Glomerular endothelial cell (primary cell): ENCODE measurements at regions not wholly inside any gene's neighbourhood (a gene's known extent, or its start where the extent isn't known, plus 50 kb on each side); places are given as distances from the start of the nearest gene placed in this dataset.

Experiments used
- DNase-seq: peaks from one replicate; pipeline ENCODE4 v3.0.0-alpha.2; 2011; ENCODE audit warnings: low read depth, low spot score; ENCODE audit errors: extremely low read depth

DNA sequence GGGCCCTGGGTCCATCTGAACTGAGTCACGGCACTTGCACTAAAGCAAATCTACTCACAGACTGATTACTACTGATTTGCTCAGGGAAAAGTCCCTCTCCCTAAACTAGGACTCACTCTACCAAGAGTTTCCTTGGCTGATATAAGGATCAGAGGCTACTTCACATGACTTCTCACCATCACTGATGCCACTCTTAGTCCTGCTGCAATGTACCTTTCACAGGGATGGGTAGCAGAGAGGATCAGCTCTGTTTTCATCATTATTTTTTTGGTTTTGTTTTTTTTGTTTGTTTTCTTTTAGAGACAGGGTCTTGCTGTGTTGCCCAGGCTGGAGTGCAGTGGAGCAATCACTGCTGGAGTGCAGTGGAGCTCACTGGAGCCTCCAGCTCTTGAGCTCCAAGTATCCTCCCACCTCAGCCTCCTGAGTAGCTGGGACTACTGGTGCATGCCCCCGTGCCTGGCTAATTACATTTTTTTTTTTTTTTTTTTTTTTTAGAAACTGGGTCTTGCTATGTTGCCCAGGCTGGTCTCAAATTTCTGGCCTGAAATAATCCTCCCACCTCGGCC lies 200.6 kb downstream of the JCAD start:
- no peak for DNase-seq

DNA sequence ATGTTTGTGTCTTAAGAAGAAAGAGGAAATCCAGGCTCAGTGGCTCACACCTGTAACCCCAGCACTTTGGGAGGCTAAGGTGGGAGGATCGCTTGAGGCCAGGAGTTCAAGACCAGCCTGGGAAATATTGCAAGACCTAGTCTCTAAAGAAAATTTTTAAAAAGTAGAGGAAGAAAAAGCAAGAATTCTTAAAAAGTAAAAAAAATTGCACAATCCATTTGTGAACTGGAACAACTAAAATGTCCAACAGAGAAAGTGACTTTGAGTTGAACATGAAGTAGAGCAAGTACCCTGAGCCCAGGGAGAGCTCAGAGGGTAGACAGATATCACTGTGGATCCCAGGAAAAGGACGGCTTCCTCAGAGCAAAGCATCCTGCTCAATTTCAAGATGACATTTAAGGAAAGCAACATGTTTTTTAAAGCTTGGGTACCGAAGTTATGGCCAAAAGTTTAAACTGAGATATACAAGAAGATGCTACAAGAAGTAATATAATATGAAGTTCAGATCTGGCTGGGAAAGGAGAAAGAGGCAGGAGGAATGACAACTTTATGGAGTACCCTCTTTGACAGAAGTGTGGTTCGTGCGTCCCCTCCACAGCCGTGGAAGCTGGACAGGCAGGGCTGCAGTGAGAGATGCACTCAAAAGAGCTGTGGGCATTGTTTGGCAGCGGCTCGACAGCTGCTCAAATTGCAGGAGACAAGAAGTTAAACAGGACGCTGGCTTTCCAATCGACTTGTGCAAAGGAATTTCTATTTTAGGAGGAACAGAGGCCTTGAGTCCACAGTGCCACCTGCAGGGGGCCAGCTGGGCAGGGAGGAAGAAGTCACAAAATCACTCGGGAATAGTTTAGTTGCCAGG lies 201.3 kb downstream of the JCAD start:
- peak; percentile 58 for DNase-seq

- no peak for DNase-seq
These were observed 203.1 kb downstream of the JCAD start for GRCh38 chr10:29856295-29856694.

DNA sequence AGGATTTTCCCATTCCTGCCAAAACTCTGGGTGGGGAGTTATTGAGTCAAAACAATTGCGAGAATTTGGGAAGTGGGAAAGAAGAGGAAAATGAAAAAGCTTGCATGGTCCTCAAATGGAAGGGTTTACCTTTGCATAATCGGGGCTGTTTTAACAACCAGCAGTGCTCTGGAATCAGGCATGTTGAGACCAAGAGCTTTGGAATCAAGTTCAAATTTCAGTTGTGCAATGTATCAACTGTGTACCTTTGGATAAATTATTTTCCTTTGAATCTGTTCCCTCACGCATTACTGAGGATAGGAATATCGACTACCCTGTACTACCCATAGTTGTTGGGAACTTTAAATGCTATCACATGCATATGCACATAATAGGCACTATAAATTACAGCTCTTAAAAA lies 205.5 kb downstream of the JCAD start:
- no peak for DNase-seq

DNA sequence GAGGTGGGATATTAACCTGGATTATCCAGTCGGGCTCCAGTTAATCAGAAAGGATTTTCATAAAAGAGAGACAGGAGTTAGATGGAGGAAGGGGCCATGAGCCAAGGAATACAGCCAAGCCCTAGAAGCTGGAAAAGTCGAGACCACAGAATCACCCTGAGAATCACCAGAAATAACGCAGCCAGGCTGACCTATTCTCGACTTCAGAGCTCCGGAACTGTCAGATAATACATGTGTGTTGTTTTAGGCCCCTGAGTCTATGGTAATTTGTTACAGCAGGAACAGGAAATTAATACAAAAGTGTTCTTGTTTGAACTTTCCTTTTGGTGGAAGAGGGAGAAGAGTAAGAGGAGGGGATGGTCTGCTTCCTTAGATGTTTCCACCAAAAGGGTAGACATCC lies 208.1 kb downstream of the JCAD start:
- DNase-seq, result no peak

DNA sequence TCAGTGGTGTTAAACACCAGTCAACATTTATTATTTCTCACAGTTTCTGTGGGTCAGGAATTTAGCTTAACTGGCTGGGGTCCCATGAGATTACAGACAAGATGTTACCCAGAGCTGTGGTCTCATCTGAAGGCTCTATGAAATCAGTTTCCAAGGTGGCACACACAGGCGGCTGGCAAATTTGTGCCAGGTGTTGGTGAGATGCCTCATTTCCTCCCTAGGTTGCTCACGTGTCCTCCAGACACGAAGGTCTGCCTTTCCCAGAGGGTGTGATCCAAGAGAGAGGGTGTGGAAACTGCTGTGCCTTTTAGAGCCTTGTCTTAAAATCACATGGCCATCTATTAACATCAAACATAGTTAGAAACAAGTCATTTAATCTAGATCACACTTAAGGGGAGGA lies 209.0 kb downstream of the JCAD start:
- no peak for DNase-seq

GRCh38 chr10:29849886-29850285 lies 209.5 kb downstream of the JCAD start:
- no peak for DNase-seq

- DNase-seq, result no peak
These were observed 210.1 kb downstream of the JCAD start for GRCh38 chr10:29849126-29849833.

DNA sequence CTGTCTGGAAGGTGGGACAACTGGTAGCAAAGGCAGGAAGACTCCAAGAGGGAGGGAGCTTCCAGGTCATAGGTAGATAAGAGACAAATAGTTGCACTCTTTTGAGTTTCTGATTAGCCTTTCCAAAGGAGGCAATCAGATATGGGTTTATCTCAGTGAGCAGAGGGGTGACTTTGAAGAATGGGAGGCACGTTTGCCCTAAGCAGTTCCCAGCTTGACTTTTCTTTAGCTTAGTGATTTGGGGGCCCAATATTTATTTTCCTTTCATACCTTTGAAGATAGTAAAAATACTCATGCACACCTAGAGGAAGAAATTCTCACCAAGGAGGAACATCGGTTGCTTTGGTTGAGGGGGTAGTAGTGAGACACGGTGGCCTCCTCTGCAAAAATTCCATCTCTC lies 212.1 kb upstream of the SVIL start:
- DNase-seq, result no peak

DNA sequence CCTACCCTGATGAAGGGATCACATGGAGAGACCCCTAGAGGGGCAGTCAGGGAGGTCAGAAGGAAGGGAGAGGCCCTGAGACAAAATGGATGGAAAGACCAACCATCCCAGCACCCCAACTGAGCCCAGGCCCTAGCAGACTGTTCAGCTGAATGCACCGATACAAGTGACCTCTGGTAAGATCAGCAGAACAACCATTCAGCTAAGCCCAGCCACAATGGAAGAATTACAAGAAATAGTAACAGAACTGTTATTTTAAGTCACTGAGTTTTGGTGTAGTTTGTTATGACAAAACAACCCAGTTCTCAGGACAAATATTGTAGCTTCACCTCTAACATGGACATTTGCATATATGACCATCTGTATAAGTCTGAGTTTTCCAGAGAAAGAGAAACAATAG lies 210.4 kb upstream of the SVIL start:
- no peak for DNase-seq

DNA sequence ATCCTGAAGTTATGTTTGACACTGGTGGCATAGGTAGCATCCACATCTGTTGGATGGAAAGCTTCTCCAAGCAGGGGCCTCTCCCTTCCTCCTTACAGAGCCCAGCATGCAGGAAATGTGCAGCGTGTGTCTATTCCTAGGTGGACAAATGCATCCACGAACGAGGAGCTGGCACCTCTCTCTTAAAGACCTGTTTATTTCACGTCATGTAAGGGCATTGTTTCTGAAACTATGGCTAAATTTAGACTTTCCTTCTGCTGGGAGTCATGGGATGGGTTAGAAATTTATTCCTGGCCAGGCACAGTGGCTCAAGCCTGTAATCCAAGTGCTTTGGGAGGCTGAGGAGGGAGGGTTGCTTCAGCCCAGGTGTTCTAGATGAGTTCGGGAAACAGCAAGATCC lies 208.4 kb upstream of the SVIL start:
- DNase-seq, result no peak

DNA sequence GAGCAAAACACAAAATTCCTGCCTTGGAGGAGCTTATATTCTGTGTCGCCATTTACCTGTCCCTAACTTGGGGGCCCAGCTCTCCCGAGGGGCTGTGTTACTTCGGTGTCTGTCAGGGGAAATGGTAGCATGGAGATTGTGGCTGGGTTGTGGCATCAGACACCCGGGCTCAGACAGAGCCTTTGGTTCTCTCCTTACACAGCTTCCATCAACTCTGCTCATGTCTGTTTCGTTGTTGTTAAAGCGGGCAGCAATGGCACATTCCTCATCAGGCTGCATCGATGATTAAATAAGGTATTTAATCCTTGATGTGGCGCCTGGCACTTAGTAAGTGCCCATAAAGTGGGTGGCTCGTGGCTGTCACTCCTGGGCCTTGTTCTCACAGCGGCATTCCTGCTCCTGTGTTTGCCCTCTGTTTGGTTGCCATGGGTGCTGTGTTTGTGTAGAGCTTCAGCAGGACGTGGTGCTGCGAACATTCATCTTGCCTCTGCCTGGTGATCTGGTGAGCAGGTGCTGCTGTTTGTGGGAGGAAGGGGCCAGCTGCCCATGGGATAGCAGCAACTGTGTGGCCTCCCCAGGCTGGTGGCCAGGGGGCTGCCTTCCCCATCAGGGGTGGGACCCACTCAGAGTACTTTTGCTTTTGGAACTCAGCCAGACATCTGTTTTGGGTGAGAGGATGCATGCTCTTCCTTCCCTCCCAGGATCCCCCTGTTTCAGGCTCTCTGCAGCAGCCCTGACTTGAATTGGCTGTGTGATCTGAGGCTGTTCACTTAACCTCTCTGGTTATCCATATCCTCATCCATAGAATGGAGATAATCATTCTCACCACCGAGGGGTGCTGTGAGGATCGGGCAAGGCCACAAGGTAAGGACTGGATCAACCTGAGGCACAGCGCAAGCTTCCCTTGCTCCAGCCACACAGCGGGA lies 207.2 kb upstream of the SVIL start:
- DNase-seq, result no peak

DNA sequence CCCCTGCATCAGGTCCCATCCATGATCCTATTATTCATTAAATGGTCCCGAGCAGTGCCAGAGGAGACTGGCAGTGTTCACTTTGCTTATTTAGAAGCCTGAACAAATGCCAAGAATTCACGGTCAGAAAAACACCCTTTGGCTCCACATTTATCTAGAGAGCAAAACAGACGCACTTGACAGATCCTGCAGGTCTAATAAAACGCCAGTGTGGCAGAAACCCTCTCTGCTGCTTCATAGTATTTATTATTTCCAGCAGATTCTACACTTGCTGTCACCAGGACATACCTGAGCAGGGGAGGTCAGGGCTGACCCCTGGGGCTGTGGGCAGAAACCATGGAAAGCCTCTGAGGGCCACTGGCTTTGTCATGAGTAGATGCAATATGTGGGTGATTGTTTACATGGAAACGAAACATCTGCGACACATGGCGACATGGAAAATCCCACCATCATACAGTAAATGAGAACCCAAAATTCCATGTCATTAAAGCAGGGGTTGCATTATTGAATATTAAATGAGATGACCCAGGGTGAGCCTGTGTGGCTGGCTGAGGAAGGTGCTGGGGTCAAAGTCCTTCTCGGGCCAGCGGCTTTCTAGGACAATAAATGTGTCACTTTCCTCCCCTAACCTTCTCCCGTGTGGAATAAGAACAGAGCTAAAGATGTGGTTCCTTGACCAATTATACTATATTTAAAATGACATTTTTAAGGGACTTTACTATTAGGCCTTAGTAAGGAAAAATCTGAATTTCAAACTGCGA lies 205.9 kb upstream of the SVIL start:
- DNase-seq, result no peak

DNA sequence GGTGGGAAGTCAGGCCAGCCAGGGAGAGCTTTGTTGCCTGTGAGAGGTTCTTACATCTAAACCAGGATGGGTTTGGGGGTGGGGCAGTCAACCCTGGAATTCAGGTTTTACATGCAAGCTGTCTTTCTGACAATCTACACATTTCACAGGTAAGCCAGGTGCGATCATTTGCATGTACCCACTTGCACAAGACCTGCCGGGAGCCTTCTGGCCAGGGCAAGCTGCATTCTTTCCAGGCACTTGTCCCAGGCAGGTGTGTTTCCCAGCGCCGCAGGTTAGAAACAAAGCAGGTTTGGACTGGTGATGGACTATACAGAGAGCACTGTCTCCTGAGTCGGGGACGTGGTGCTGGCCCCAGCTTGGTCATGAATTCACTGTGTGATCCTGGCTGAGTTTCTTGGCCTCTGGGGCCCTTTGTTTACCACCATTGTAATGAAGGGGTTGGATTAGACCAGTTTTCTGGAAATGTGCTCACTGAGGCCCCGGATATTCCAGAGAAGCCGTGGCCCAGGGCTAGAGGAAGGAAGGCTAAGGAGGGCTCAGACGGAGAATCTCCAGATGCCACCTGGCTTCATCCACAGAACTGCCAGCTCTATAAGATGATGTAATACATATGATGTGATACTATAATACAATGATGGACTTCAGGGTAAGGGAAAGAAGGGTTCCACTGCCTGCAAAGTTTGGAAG lies 205.2 kb upstream of the SVIL start:
- no peak for DNase-seq

- DNase-seq, result no peak
These were observed 203.8 kb upstream of the SVIL start for GRCh38 chr10:29838539-29838938.

DNA sequence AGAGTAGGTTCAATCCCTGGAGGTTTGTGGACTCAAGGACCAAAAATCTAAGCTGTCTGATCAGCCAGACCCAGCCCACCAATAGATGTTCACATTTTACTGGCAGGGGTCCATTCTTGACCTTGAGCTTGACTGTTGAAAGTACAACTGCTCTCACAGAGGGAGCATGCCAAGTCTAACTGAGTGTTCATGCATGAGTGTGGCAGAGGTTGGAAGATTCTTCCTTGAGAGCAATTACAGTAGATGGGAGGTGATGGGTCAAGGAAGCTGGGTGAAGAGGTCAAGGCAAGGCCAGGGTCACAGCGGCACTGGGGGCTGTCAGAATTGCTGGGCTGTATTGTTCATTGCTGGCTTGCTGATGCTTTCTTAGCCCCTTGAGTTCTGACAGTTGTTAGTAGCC lies 202.8 kb upstream of the SVIL start:
- no peak for DNase-seq

- no peak for DNase-seq
These were observed 201.6 kb upstream of the SVIL start for GRCh38 chr10:29836396-29836795.

GRCh38 chr10:29835055-29835454 lies 200.3 kb upstream of the SVIL start:
- DNase-seq, result no peak
